H9 (cell line): ENCODE measurements at regions not wholly inside any gene's neighbourhood (a gene's known extent, or its start where the extent isn't known, plus 50 kb on each side); places are given as distances from the start of the nearest gene placed in this dataset.

Experiments
- DNase-seq: peaks from one replicate; pipeline ENCODE4 v3.0.0-alpha.2; 2017
- H2AFZ ChIP-seq: one replicate; pipeline ENCODE4 v1.6.1; 2013; ENCODE audit warnings: mild to moderate bottlenecking, low read length, control low read depth, moderate library complexity
- H2AK5ac ChIP-seq: 2 replicates; pipeline ENCODE4 v1.6.1; 2013; ENCODE audit warnings: low read length, control low read depth, mixed read lengths; ENCODE audit not compliant: insufficient read length
- H2BK120ac ChIP-seq: one replicate; pipeline ENCODE4 v1.6.1; 2013; ENCODE audit warnings: low read depth, mild to moderate bottlenecking, low read length, control low read depth, inconsistent platforms; ENCODE audit not compliant: poor library complexity, severe bottlenecking
- H2BK12ac ChIP-seq: 2 replicates; pipeline ENCODE4 v1.6.1; 2013; ENCODE audit warnings: low read length, control low read depth, mixed read lengths, low read depth; ENCODE audit not compliant: insufficient read length
- H2BK15ac ChIP-seq: 2 replicates; pipeline ENCODE4 v1.6.1; 2013; ENCODE audit warnings: low read depth, low read length, control low read depth
- H2BK20ac ChIP-seq: one replicate; pipeline ENCODE4 v1.6.1; 2013; ENCODE audit warnings: low read depth, mild to moderate bottlenecking, low read length, control low read depth, inconsistent platforms; ENCODE audit not compliant: poor library complexity, severe bottlenecking
- H2BK5ac ChIP-seq: 2 replicates; pipeline ENCODE4 v1.6.1; 2013; ENCODE audit warnings: low read length, control low read depth, mixed read lengths; ENCODE audit not compliant: insufficient read length
- H3K14ac ChIP-seq: 2 replicates; pipeline ENCODE4 v1.6.1; 2013; ENCODE audit warnings: low read length, control low read depth; ENCODE audit not compliant: insufficient read depth
- H3K18ac ChIP-seq: 2 replicates; pipeline ENCODE4 v1.6.1; 2013; ENCODE audit warnings: low read depth, mild to moderate bottlenecking, mixed read lengths, low read length, control low read depth; ENCODE audit not compliant: insufficient read length
- H3K23ac ChIP-seq: 2 replicates; pipeline ENCODE4 v1.6.1; 2013; ENCODE audit warnings: low read length, control low read depth, mixed read lengths, low read depth; ENCODE audit not compliant: insufficient read length
- H3K23me2 ChIP-seq: 2 replicates; pipeline ENCODE4 v1.6.1; 2013; ENCODE audit warnings: low read depth, mild to moderate bottlenecking, mixed read lengths, low read length, control low read depth; ENCODE audit not compliant: insufficient read length, poor library complexity, severe bottlenecking
- H3K27ac ChIP-seq: 2 replicates; pipeline ENCODE4 v1.5.1; 2013; ENCODE audit warnings: low read length, control low read depth, mixed read lengths, low read depth; ENCODE audit not compliant: insufficient read length
- H3K27me3 ChIP-seq: 2 replicates; pipeline ENCODE4 v1.6.1; 2013; ENCODE audit warnings: low read length, control low read depth, inconsistent platforms; ENCODE audit not compliant: insufficient read depth
- H3K4ac ChIP-seq: 2 replicates; pipeline ENCODE4 v1.6.1; 2013; ENCODE audit warnings: low read depth, mild to moderate bottlenecking, control low read depth, inconsistent platforms, low read length, moderate library complexity
- H3K4me1 ChIP-seq: 2 replicates; pipeline ENCODE4 v1.6.1; 2013; ENCODE audit warnings: low read length, control low read depth, inconsistent platforms; ENCODE audit not compliant: insufficient read depth
- H3K4me2 ChIP-seq: 2 replicates; pipeline ENCODE4 v1.6.1; 2013; ENCODE audit warnings: low read length, control low read depth, mixed read lengths; ENCODE audit not compliant: insufficient read length, insufficient read depth
- H3K56ac ChIP-seq: 2 replicates; pipeline ENCODE4 v1.6.1; 2013; ENCODE audit warnings: low read depth, mild to moderate bottlenecking, mixed read lengths, low read length, control low read depth; ENCODE audit not compliant: insufficient read length
- H3K79me1 ChIP-seq: 2 replicates; pipeline ENCODE4 v1.6.1; 2013; ENCODE audit warnings: low read depth, mild to moderate bottlenecking, moderate library complexity, low read length, control low read depth, inconsistent platforms; ENCODE audit not compliant: insufficient read depth, poor library complexity, severe bottlenecking
- H3K79me2 ChIP-seq: 2 replicates; pipeline ENCODE4 v1.6.1; 2013; ENCODE audit warnings: low read length, control low read depth, inconsistent platforms; ENCODE audit not compliant: insufficient read depth
- H3K9ac ChIP-seq: 2 replicates; pipeline ENCODE4 v1.6.1; 2013; ENCODE audit warnings: low read length, control low read depth, mixed read lengths; ENCODE audit not compliant: insufficient read length; ENCODE audit errors: extremely low read depth
- H3K9me3 ChIP-seq: one replicate; pipeline ENCODE4 v1.6.1; 2013; ENCODE audit warnings: low read depth, low read length, inconsistent platforms; ENCODE audit not compliant: control insufficient read depth
- H3T11ph ChIP-seq: one replicate; pipeline ENCODE4 v1.6.1; 2013; ENCODE audit warnings: mild to moderate bottlenecking, low read length, control low read depth, inconsistent platforms
- H4K20me1 ChIP-seq: one replicate; pipeline ENCODE4 v1.6.1; 2013; ENCODE audit not compliant: control insufficient read depth, insufficient read length, insufficient read depth
- H4K5ac ChIP-seq: 2 replicates; pipeline ENCODE4 v1.6.1; 2013; ENCODE audit warnings: low read depth, mild to moderate bottlenecking, mixed read lengths, low read length, control low read depth; ENCODE audit not compliant: insufficient read length
- H4K8ac ChIP-seq: replicated peaks from 2 replicates; pipeline ENCODE4 v1.6.1; 2013; ENCODE audit warnings: low read length, control low read depth, mixed read lengths, low read depth; ENCODE audit not compliant: insufficient read length
- H4K91ac ChIP-seq: 2 replicates; pipeline ENCODE4 v1.6.1; 2013; ENCODE audit warnings: low read depth, mild to moderate bottlenecking, moderate library complexity, mixed read lengths, low read length, control low read depth; ENCODE audit not compliant: insufficient read length
- H3K27ac Mint-ChIP-seq, 3 experiments: 2 replicates in 2 of 3; 3 replicates in 1 of 3; pipeline ENCODE4 v1.8.0; 2020 to 2021; ENCODE audit warnings: mixed read lengths in 3 of 3, mild to moderate bottlenecking in 1 of 3, moderate library complexity in 1 of 3
- H3K27me3 Mint-ChIP-seq: 2 replicates; pipeline ENCODE4 v1.8.0; 2021; ENCODE audit warnings: low read depth, mild to moderate bottlenecking, moderate library complexity, mixed read lengths
- H3K36me3 Mint-ChIP-seq, 3 experiments: 2 replicates in 2 of 3; 3 replicates in 1 of 3; pipeline ENCODE4 v1.8.0; 2020 to 2021; ENCODE audit warnings: low read depth in 3 of 3, mixed read lengths in 3 of 3; ENCODE audit not compliant: insufficient read depth in 1 of 3
- H3K4me1 Mint-ChIP-seq, 2 experiments: 2 replicates each; pipeline ENCODE4 v1.8.0; 2020; ENCODE audit warnings: mixed read lengths in 2 of 2
- H3K4me3 Mint-ChIP-seq, 2 experiments: 2 replicates in 1 of 2; 3 replicates in 1 of 2; pipeline ENCODE4 v1.8.0; 2020 to 2021; ENCODE audit warnings: mild to moderate bottlenecking in 2 of 2, mixed read lengths in 2 of 2, moderate library complexity in 1 of 2
- H3K9me3 Mint-ChIP-seq, 2 experiments: 2 replicates in 1 of 2; 3 replicates in 1 of 2; pipeline ENCODE4 v1.8.0; 2020; ENCODE audit warnings: mild to moderate bottlenecking in 2 of 2, mixed read lengths in 2 of 2, moderate library complexity in 1 of 2
- CTCF ChIP-seq: fragments of 200-600 bp; sonication (generic); conservative IDR thresholded peaks from 3 replicates; pipeline ENCODE4 v1.8.0; 2021; ENCODE audit warnings: antibody characterized with exemption, mild to moderate bottlenecking
- WGBS: extraction: QIAGEN DNeasy Blood & Tissue Kit; methylation state at CpG from one replicate; pipeline ENCODE4 v1.1.7; 2013; ENCODE audit warnings: missing lambda C conversion rate, low lambda C conversion rate, mixed read lengths; ENCODE audit not compliant: insufficient read length; ENCODE audit errors: extremely low coverage; 5-methylcytosine and 5-hydroxymethylcytosine counted together

DNA sequence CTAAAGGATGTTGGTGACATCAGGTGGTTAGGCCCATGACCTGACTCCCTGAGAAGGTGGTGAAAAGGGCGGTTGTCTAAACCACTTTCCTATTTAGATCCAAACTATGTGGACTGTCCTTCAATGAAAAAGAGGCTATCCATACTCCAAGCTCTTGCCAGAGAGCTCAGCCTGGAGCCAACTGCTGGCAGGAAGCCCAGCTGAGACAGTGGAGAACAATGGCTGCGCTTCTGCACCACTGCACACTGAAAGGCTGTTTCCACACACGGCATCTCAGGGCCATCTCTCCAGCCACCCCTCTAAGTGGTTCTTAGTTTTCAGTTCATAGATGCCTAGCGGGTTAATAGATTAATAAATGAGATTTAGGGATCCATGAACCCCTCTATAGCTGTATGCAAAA is 488.8 kb upstream of the ZMIZ1 start:
- Histone ChIP-seq H2BK120ac (no peak overlapping the region), H3K14ac (no peak overlapping the region), H2BK20ac (no peak overlapping the region), H4K5ac (no peak overlapping the region), H3K4me1 (no peaks in the 10 kb centered on the region), H2AFZ (no peak overlapping the region), H4K20me1 (no peaks in the 10 kb centered on the region), H3K23me2 (no peaks in the 10 kb centered on the region), H3T11ph (no peak overlapping the region), H3K56ac (no peak overlapping the region), H3K9me3 (no peaks in the 10 kb centered on the region), H2BK15ac (no peak overlapping the region), H4K8ac (no peak overlapping the region), H3K79me2 (no peaks in the 10 kb centered on the region), H3K4ac (no peak overlapping the region), H3K27ac (no peak overlapping the region), H3K4me2 (no peak overlapping the region), H4K91ac (no peak overlapping the region), H2AK5ac (no peak overlapping the region), H2BK5ac (no peak overlapping the region), H3K79me1 (no peaks in the 10 kb centered on the region), H3K23ac (no peak overlapping the region), H3K9ac (no peak overlapping the region), H3K18ac (no peak overlapping the region), H2BK12ac (no peak overlapping the region), H3K27me3 (no peaks in the 10 kb centered on the region)
- Mint-ChIP-seq H3K4me3 (no peak overlapping the region), H3K9me3 (no peaks in the 10 kb centered on the region), H3K36me3 (no peaks in the 10 kb centered on the region), H3K27me3 (peaks cover 3% of the 10 kb centered on the region), H3K27ac (no peak overlapping the region), H3K4me1 (peaks cover 3 to 9% of the 10 kb centered on the region in 2 experiments; a peak in 3 of 4 replicates)
- WGBS: no CpG with 5 or more reads among the region's 4 CpGs
- no peak for DNase-seq
- no peak for TF ChIP-seq CTCF
